MCF 10A (cell line): ENCODE measurements at regions not wholly inside any gene's neighbourhood (a gene's known extent, or its start where the extent isn't known, plus 50 kb on each side); places are given as distances from the start of the nearest gene placed in this dataset.

Experiments
- BruUV-seq: library from RNA; stranded (reverse); fragments of 400-500 nt; replicated peaks from 2 replicates; lab custom pipeline; 2021; lab: Mats Ljungman, UMichigan
- CTCF ChIA-PET: fragments of 300-600 bp; sonication (Branson Sonifier 250); formaldehyde crosslinking; extraction: SDS; loops from one replicate; lab custom pipeline; 2021; ENCODE audit warnings: antibody characterized with exemption, inconsistent platforms; lab: Yijun Ruan, JAX
- POLR2A ChIA-PET: fragments of 300-600, 350-650 bp; sonication (Branson Sonifier 250); formaldehyde crosslinking; extraction: SDS; loops from one replicate; lab custom pipeline; 2020; ENCODE audit warnings: antibody characterized with exemption, inconsistent platforms; lab: Yijun Ruan, JAX
- DNase-seq: peaks from one replicate; pipeline ENCODE4 v3.0.0-alpha.2; 2018; ENCODE audit not compliant: unreplicated experiment
- H3K27ac Mint-ChIP-seq: one replicate; pipeline ENCODE4 v1.8.0; 2022; ENCODE audit warnings: mild to moderate bottlenecking, low read depth, mixed read lengths; ENCODE audit not compliant: unreplicated experiment
- H3K27me3 Mint-ChIP-seq: one replicate; pipeline ENCODE4 v1.8.0; 2022; ENCODE audit warnings: mixed read lengths; ENCODE audit not compliant: insufficient read depth, unreplicated experiment
- H3K36me3 Mint-ChIP-seq: one replicate; pipeline ENCODE4 v1.8.0; 2022; ENCODE audit warnings: mild to moderate bottlenecking, moderate library complexity, mixed read lengths; ENCODE audit not compliant: insufficient read depth, unreplicated experiment
- H3K4me1 Mint-ChIP-seq: one replicate; pipeline ENCODE4 v1.8.0; 2022; ENCODE audit warnings: mixed read lengths; ENCODE audit not compliant: insufficient read depth, unreplicated experiment
- H3K4me3 Mint-ChIP-seq: one replicate; pipeline ENCODE4 v1.8.0; 2022; ENCODE audit warnings: mild to moderate bottlenecking, moderate library complexity, mixed read lengths; ENCODE audit not compliant: unreplicated experiment
- H3K9me3 Mint-ChIP-seq: one replicate; pipeline ENCODE4 v1.8.0; 2022; ENCODE audit warnings: mixed read lengths; ENCODE audit not compliant: unreplicated experiment
- intact Hi-C: fragments of 100-400 bp; cut with micrococcal nuclease; formaldehyde crosslinking; loops from 2 replicates; pipeline ENCODE4 v1.14.1; 2022
- TF ChIP-seq, protein P1 (sequence below): fragments of 200-600 bp; IDR thresholded peaks from one replicate; pipeline ENCODE4 v1.8.0; 2022; ENCODE audit warnings: antibody characterized with exemption, mild to moderate bottlenecking; ENCODE audit not compliant: unreplicated experiment

DNA sequence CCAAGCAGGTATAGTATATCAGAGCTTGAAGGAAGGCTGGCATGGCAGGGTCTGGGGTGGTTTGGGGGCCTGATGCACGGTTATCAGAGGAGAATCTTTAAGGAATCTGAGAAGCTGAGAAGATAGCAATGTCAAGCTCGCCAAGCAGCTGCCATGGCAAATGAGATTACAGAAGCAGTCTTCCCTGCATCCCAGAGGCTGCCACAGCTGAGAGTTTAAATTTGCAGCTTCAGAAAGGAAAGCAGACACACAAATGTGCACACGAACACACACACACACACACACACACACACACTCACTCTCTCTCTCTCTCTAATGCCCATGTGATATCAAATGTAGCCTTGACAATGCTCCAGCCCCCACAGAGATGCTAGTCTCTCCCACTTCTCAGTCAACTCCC, 79.0 kb upstream of the TNC start:
- POLR2A ChIA-PET, result interaction anchor here (1.2 kb wide), 1 partner anchor 15 kb away, joined by 3 read pairs; no protein-coding TSS in a partner anchor
- Mint-ChIP-seq H3K9me3 (peaks cover 15% of the 10 kb centered on the region), H3K4me3 (no peak overlapping the region), H3K27ac (no peak overlapping the region), H3K36me3 (no peaks in the 10 kb centered on the region), H3K4me1 (peaks cover 14% of the 10 kb centered on the region), H3K27me3 (no peaks in the 10 kb centered on the region)
- DNase-seq, result no peak
- intact Hi-C loops, result no loop called here
- CTCF ChIA-PET, result interaction anchor here (1.2 kb wide), 1 partner anchor 77 kb away, joined by 5 read pairs; no protein-coding TSS in a partner anchor
- TF ChIP-seq, protein P1, sequence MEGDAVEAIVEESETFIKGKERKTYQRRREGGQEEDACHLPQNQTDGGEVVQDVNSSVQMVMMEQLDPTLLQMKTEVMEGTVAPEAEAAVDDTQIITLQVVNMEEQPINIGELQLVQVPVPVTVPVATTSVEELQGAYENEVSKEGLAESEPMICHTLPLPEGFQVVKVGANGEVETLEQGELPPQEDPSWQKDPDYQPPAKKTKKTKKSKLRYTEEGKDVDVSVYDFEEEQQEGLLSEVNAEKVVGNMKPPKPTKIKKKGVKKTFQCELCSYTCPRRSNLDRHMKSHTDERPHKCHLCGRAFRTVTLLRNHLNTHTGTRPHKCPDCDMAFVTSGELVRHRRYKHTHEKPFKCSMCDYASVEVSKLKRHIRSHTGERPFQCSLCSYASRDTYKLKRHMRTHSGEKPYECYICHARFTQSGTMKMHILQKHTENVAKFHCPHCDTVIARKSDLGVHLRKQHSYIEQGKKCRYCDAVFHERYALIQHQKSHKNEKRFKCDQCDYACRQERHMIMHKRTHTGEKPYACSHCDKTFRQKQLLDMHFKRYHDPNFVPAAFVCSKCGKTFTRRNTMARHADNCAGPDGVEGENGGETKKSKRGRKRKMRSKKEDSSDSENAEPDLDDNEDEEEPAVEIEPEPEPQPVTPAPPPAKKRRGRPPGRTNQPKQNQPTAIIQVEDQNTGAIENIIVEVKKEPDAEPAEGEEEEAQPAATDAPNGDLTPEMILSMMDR, result no peak
- no TSS peak for BruUV-seq

DNA sequence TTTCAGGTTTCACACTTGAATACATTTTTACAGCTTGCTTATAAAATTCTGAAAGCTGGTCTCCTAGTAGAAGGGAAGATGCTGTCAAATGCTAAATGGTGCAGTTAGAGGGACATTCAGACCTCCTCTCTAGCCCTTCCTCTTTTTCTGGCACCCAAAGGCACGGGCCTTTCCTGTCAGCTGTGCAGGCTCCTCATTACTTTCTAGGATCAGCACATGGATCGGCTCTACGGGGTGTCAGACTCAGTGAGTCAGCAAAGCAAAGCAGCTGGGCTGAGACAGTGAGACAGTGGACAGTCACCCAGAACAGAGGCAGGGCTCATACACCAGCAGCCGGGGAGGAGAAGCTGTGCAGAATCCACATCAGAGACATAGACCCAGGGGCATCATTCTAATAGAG, 80.0 kb upstream of the TNC start:
- Mint-ChIP-seq H3K27ac (no peak overlapping the region), H3K4me3 (no peak overlapping the region)

DNA sequence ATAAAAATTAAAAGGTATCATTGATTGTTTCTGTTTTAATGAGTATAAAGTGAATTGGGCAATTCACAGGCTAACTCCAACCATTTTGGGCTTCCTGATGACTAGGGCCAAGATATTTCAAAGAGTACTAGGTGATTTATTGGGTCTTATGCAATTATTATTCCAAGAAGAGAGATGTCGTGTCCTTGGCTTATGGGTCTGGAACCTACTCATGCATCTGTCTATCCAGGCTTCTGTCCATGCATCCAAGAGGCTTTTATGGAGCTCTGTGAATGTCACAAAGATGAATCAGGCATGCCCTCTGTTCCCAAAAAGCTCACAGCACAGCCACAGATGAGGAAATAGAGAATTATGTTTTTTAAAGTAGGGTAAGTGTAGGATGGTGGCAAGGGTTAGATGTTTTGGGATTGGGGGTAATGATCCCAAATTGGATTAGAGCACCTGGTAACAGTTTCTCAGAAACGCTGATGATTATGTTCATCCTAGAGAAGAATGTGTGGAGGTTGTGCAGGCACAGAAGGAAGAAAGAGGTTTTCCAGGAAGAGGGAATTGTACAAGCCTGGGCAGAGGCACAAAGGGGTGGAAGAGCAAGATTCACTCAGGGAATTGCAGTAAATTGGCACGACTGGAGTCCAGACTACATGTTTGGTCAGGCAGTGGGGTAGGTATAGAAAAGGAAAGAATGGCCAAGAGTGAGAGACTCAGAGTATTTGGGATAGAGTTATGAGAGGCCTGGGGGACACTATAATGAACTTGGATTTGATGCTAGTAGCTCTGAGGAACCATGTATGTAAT, 83.0 kb upstream of the TNC start:
- intact Hi-C loops, result no loop called here

More for the DNA sequence above, 80.0 kb upstream of the TNC start:
- BruUV-seq, result no TSS peak
- CTCF ChIA-PET, result interaction anchor here (0.6 kb wide), 1 partner anchor 27 kb away, joined by 3 read pairs; no protein-coding TSS in a partner anchor
- Mint-ChIP-seq H3K9me3 (peaks cover 7% of the 10 kb centered on the region), H3K4me1 (peaks cover 14% of the 10 kb centered on the region), H3K36me3 (no peaks in the 10 kb centered on the region), H3K27me3 (no peaks in the 10 kb centered on the region)
- TF ChIP-seq, protein P1, result no peak
- POLR2A ChIA-PET, result interaction anchor here (0.5 kb wide), 1 partner anchor 529 kb away, joined by 3 read pairs; no protein-coding TSS in a partner anchor
- intact Hi-C loops, result no loop called here
- peak; percentile 43 for DNase-seq

DNA sequence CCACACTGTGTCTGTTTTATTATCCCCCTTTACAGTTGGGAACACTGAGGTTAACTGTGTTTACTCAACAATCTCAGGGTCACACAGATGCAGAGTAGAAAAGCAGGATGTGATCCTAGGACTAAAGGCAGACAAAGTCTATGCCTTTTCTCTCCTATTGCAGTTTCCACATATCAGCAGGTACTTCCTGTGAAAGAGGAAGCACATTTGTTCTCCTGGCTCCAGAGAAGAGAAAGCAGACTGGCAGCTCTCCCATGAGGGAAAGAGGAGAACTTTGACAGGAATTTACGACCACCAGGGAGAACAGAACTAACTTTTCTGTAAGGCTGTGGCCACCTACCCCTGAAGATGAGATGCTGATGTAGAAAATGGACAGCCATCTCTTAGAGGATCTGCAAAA, 84.2 kb upstream of the TNC start:
- Mint-ChIP-seq H3K36me3 (no peaks in the 10 kb centered on the region), H3K4me3 (no peak overlapping the region), H3K9me3 (no peaks in the 10 kb centered on the region), H3K27me3 (no peaks in the 10 kb centered on the region), H3K27ac (no peak overlapping the region), H3K4me1 (peaks cover 37% of the 10 kb centered on the region)
- intact Hi-C loops, result no loop called here
- TF ChIP-seq, protein P1, result no peak
- ChIA-PET CTCF (interaction anchor here (0.6 to 0.7 kb wide), 2 partner anchors 24 to 613 kb away, joined by 3 to 4 read pairs; no protein-coding TSS in a partner anchor), POLR2A (no interaction called here)
- no TSS peak for BruUV-seq
- DNase-seq, result no peak

More for the DNA sequence above, 83.0 kb upstream of the TNC start:
- Mint-ChIP-seq H3K9me3 (peaks cover under 1% of the 10 kb centered on the region), H3K27me3 (no peaks in the 10 kb centered on the region), H3K36me3 (no peaks in the 10 kb centered on the region), H3K4me3 (no peak overlapping the region), H3K4me1 (peaks cover 35% of the 10 kb centered on the region), H3K27ac (no peak overlapping the region)
- ChIA-PET POLR2A (interaction anchor here (0.6 to 0.9 kb wide), 3 partner anchors 19 to 339 kb away, joined by 3 to 5 read pairs (median 3); no protein-coding TSS in a partner anchor), CTCF (interaction anchor here (0.7 to 1.2 kb wide), 3 partner anchors 14 to 133 kb away, joined by 3 to 4 read pairs (median 3); no protein-coding TSS in a partner anchor)
- no TSS peak for BruUV-seq
- TF ChIP-seq, protein P1, result no peak
- peak; percentile 47 for DNase-seq
